Trophoblast cell (in vitro differentiated cells and primary cell): ENCODE measurements at regions not wholly inside any gene's neighbourhood (a gene's known extent, or its start where the extent isn't known, plus 50 kb on each side); places are given as distances from the start of the nearest gene placed in this dataset.

Source experiments
- DNase-seq, 2 donors: peaks; one replicate each; pipeline ENCODE4 v3.0.0-alpha.2; 2016
- H2AFZ ChIP-seq: 2 replicates; pipeline ENCODE4 v1.6.1; 2013; ENCODE audit warnings: low read length, moderate library complexity, mild to moderate bottlenecking; ENCODE audit not compliant: insufficient read depth, poor library complexity
- H2AK5ac ChIP-seq: 2 replicates; pipeline ENCODE4 v1.6.1; 2013; ENCODE audit warnings: mild to moderate bottlenecking, low read length
- H2BK120ac ChIP-seq: 2 replicates; pipeline ENCODE4 v1.6.1; 2013; ENCODE audit warnings: low read length, mild to moderate bottlenecking, moderate library complexity; ENCODE audit not compliant: insufficient read depth, poor library complexity
- H2BK12ac ChIP-seq: 2 replicates; pipeline ENCODE4 v1.6.1; 2013; ENCODE audit warnings: mild to moderate bottlenecking, low read length, moderate library complexity
- H2BK5ac ChIP-seq: 2 replicates; pipeline ENCODE4 v1.6.1; 2013; ENCODE audit warnings: low read length, low read depth, moderate library complexity, mild to moderate bottlenecking; ENCODE audit not compliant: poor library complexity
- H3K14ac ChIP-seq: 2 replicates; pipeline ENCODE4 v1.6.1; 2013; ENCODE audit warnings: mild to moderate bottlenecking, low read length
- H3K18ac ChIP-seq: 2 replicates; pipeline ENCODE4 v1.6.1; 2013; ENCODE audit warnings: mild to moderate bottlenecking, low read length
- H3K23ac ChIP-seq: 2 replicates; pipeline ENCODE4 v1.6.1; 2013; ENCODE audit warnings: low read length
- H3K27ac ChIP-seq: 2 replicates; pipeline ENCODE4 v1.5.1; 2013; ENCODE audit warnings: low read depth, mild to moderate bottlenecking, inconsistent platforms, low read length, moderate library complexity
- H3K27me3 ChIP-seq: 2 replicates; pipeline ENCODE4 v1.6.1; 2013; ENCODE audit warnings: inconsistent platforms, mild to moderate bottlenecking, low read length, moderate library complexity; ENCODE audit not compliant: insufficient read depth
- H3K36me3 ChIP-seq, 2 experiments: 1 replicate in 1 of 2; 2 replicates in 1 of 2; pipeline ENCODE4 v1.6.1; 2013; ENCODE audit warnings: low read length in 2 of 2, mild to moderate bottlenecking in 2 of 2, moderate library complexity in 1 of 2; ENCODE audit not compliant: insufficient read depth in 2 of 2, control insufficient read depth in 1 of 2
- H3K4ac ChIP-seq: 2 replicates; pipeline ENCODE4 v1.6.1; 2013; ENCODE audit warnings: low read depth, mild to moderate bottlenecking, low read length, moderate library complexity
- H3K4me1 ChIP-seq, 2 experiments: 1 replicate in 1 of 2; 2 replicates in 1 of 2; pipeline ENCODE4 v1.6.1; 2013; ENCODE audit warnings: low read length in 2 of 2, mild to moderate bottlenecking in 2 of 2, moderate library complexity in 1 of 2; ENCODE audit not compliant: insufficient read depth in 2 of 2, control insufficient read depth in 1 of 2
- H3K4me2 ChIP-seq: 2 replicates; pipeline ENCODE4 v1.6.1; 2013; ENCODE audit warnings: inconsistent platforms, mild to moderate bottlenecking, low read length, moderate library complexity
- H3K4me3 ChIP-seq: 2 replicates; pipeline ENCODE4 v1.5.1; 2013; ENCODE audit warnings: mild to moderate bottlenecking, low read depth, low read length, inconsistent platforms
- H3K79me1 ChIP-seq: one replicate; pipeline ENCODE4 v1.6.1; 2013; ENCODE audit warnings: low read length
- H3K79me2 ChIP-seq: 2 replicates; pipeline ENCODE4 v1.6.1; 2013; ENCODE audit warnings: low read length, mild to moderate bottlenecking; ENCODE audit not compliant: control insufficient read depth, insufficient read depth, poor library complexity
- H3K9ac ChIP-seq: 2 replicates; pipeline ENCODE4 v1.6.1; 2013; ENCODE audit warnings: mild to moderate bottlenecking, low read length
- H3K9me3 ChIP-seq: 2 replicates; pipeline ENCODE4 v1.6.1; 2013; ENCODE audit warnings: low read depth, mild to moderate bottlenecking, control low read depth, inconsistent platforms, low read length; ENCODE audit not compliant: insufficient read depth
- H4K12ac ChIP-seq: 2 replicates; pipeline ENCODE4 v1.6.1; 2013; ENCODE audit warnings: low read depth, mild to moderate bottlenecking, low read length, moderate library complexity
- H4K8ac ChIP-seq: 2 replicates; pipeline ENCODE4 v1.6.1; 2013; ENCODE audit warnings: low read depth, mild to moderate bottlenecking, low read length, moderate library complexity
- H4K91ac ChIP-seq: one replicate; pipeline ENCODE4 v1.6.1; 2013; ENCODE audit warnings: low read depth, mild to moderate bottlenecking, low read length, moderate library complexity
- WGBS: extraction: QIAGEN DNeasy Blood & Tissue Kit; methylation state at CpG from one replicate; pipeline ENCODE4 v1.1.7; 2013; ENCODE audit warnings: missing lambda C conversion rate; ENCODE audit not compliant: insufficient read length, insufficient coverage; ENCODE audit errors: extremely low coverage; 5-methylcytosine and 5-hydroxymethylcytosine counted together

DNA sequence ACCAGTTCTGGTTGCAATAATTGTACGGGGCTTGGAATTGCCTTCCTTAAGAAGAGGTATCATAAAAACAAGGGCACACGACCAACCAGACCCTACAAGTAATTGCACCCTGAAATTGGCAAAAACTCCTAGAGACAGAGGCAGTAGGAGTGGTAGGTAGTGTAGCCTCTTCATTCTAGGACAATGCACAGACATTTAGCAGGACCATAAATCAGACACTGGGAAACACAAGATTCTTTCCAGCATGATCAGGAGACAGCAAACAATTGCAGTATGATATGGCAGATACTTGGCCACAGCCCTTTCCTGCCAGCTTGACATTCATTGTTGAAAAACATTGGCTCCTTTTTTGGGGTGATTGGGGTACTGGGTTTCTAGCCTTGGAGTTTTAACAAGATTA, 186.6 kb upstream of the PIK3C3 start:
- H3K79me2 ChIP-seq: no peaks in the 10 kb centered on the region
- H3K4ac ChIP-seq: no peak overlapping the region
- H4K91ac ChIP-seq: no peak overlapping the region
- H2BK120ac ChIP-seq: no peak overlapping the region
- no peaks in the 10 kb centered on the region for H3K79me1 ChIP-seq
- no peak overlapping the region for H3K14ac ChIP-seq
- H3K18ac ChIP-seq: no peak overlapping the region
- H3K4me1 ChIP-seq: no peaks in the 10 kb centered on the region
- no peak overlapping the region for H2BK12ac ChIP-seq
- no peak overlapping the region for H4K8ac ChIP-seq
- no peak overlapping the region for H3K4me3 ChIP-seq
- no CpG with 5 or more reads among the region's 2 CpGs for WGBS
- no peaks in the 10 kb centered on the region for H3K9me3 ChIP-seq
- H2AFZ ChIP-seq: no peak overlapping the region
- no peak overlapping the region for H2BK5ac ChIP-seq
- H3K27me3 ChIP-seq: no peaks in the 10 kb centered on the region
- H4K12ac ChIP-seq: no peak overlapping the region
- H2AK5ac ChIP-seq: no peak overlapping the region
- H3K36me3 ChIP-seq: no peaks in the 10 kb centered on the region
- no peak for DNase-seq
- no peak overlapping the region for H3K9ac ChIP-seq
- no peak overlapping the region for H3K4me2 ChIP-seq
- no peak overlapping the region for H3K27ac ChIP-seq
- no peak overlapping the region for H3K23ac ChIP-seq

DNA sequence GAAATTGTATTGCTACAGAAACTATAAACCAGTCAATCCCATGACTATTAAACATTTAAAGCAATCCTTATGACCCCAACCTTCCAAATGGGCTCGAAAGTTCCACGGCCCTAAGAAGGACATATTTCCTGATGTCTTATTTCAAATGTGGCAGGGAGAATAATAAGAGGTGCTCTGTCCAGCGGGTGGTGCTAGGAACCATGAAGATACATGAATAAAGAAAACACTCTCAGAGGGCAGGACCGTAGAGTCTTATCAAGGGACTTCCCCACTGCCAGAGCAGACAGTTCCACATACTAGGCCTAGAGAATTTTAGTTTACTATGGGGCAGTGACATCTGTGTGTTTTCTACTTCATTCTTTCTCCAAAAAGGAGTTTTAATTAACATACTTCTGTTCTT, 187.1 kb upstream of the PIK3C3 start:
- no peak overlapping the region for H2BK120ac ChIP-seq
- no peak overlapping the region for H3K4me3 ChIP-seq
- no peaks in the 10 kb centered on the region for H3K4me1 ChIP-seq
- no peak for DNase-seq
- no peak overlapping the region for H2AFZ ChIP-seq
- H3K79me1 ChIP-seq: no peaks in the 10 kb centered on the region
- no peaks in the 10 kb centered on the region for H3K36me3 ChIP-seq
- H3K27ac ChIP-seq: no peak overlapping the region
- no peak overlapping the region for H3K23ac ChIP-seq
- H4K12ac ChIP-seq: no peak overlapping the region
- H3K4ac ChIP-seq: no peak overlapping the region
- no peak overlapping the region for H2BK5ac ChIP-seq
- no peaks in the 10 kb centered on the region for H3K27me3 ChIP-seq
- H3K9me3 ChIP-seq: no peaks in the 10 kb centered on the region
- WGBS: no CpG with 5 or more reads among the region's 4 CpGs
- H3K79me2 ChIP-seq: no peaks in the 10 kb centered on the region
- no peak overlapping the region for H3K18ac ChIP-seq
- H2BK12ac ChIP-seq: no peak overlapping the region
- H2AK5ac ChIP-seq: no peak overlapping the region
- H3K4me2 ChIP-seq: no peak overlapping the region
- no peak overlapping the region for H3K9ac ChIP-seq
- no peak overlapping the region for H4K91ac ChIP-seq
- H3K14ac ChIP-seq: no peak overlapping the region
- no peak overlapping the region for H4K8ac ChIP-seq

DNA sequence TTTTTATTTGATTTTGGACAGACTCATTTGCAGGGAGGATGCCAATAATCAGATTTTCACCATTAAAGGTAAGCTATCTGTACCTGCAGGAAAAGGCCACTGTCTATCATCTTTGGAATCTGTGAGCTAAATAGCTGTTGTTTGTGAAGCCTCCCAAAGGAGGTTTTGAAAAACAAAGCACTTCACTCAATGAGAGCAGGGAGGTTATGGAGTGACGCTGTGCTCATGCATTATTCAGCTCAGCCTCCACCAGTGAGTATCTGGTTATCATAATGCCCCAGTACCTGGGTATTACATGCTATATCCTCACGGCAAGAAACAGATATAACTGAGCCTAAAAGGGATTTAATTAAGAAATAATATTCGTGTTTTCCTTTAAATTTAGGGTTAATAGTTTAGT, 189.6 kb upstream of the PIK3C3 start:
- WGBS: no CpG with 5 or more reads among the region's 3 CpGs
- Histone ChIP-seq H4K8ac (no peak overlapping the region), H2AFZ (no peak overlapping the region), H3K4ac (no peak overlapping the region), H3K23ac (no peak overlapping the region), H4K12ac (no peak overlapping the region), H3K18ac (no peak overlapping the region), H3K36me3 (no peaks in the 10 kb centered on the region), H2BK120ac (no peak overlapping the region), H3K9me3 (no peaks in the 10 kb centered on the region), H3K4me3 (no peak overlapping the region), H3K79me2 (no peaks in the 10 kb centered on the region), H2BK12ac (no peak overlapping the region), H2AK5ac (no peak overlapping the region), H3K27me3 (no peaks in the 10 kb centered on the region), H3K4me1 (no peaks in the 10 kb centered on the region), H3K14ac (no peak overlapping the region), H3K4me2 (no peak overlapping the region), H4K91ac (no peak overlapping the region), H3K9ac (no peak overlapping the region), H3K27ac (no peak overlapping the region), H2BK5ac (no peak overlapping the region), H3K79me1 (no peaks in the 10 kb centered on the region)
- DNase-seq: no peak

DNA sequence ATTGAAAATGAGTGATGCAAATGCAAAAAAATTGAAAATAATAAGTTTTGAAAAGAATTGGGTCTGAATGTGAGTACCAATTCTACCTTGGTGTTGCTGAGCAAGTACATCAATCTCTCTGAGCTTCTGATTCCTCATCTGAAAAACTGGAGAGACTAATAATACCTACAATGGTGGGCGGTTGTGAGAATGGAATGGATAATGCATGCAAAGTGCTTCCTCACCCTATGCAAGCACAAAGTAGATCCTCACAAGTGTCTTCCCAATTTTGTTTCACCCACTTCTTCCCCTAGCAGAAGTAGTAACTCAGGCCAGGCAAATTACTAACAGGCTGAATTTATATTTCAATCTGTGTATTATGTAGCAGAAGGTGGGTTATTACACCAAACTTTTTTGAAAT, 191.7 kb upstream of the PIK3C3 start:
- no CpG with 5 or more reads among the region's 1 CpG for WGBS
- Histone ChIP-seq H4K8ac (no peak overlapping the region), H3K27ac (no peak overlapping the region)

More for the DNA sequence above, 191.7 kb upstream of the PIK3C3 start:
- H3K4me1 ChIP-seq: no peaks in the 10 kb centered on the region
- no peak overlapping the region for H2BK120ac ChIP-seq
- H3K9me3 ChIP-seq: no peaks in the 10 kb centered on the region
- H3K23ac ChIP-seq: no peak overlapping the region
- H3K9ac ChIP-seq: no peak overlapping the region
- no peak overlapping the region for H2BK12ac ChIP-seq
- no peak overlapping the region for H3K14ac ChIP-seq
- no peaks in the 10 kb centered on the region for H3K36me3 ChIP-seq
- H3K79me2 ChIP-seq: no peaks in the 10 kb centered on the region
- no peak overlapping the region for H3K4me3 ChIP-seq
- no peak overlapping the region for H2BK5ac ChIP-seq
- H2AK5ac ChIP-seq: no peak overlapping the region
- H3K27me3 ChIP-seq: no peaks in the 10 kb centered on the region
- H3K79me1 ChIP-seq: no peaks in the 10 kb centered on the region
- H3K18ac ChIP-seq: no peak overlapping the region
- H4K91ac ChIP-seq: no peak overlapping the region
- DNase-seq: no peak
- no peak overlapping the region for H3K4ac ChIP-seq
- H4K12ac ChIP-seq: no peak overlapping the region
- H2AFZ ChIP-seq: no peak overlapping the region
- H3K4me2 ChIP-seq: no peak overlapping the region
